Mesothelial cell of epicardium (in vitro differentiated cells): ENCODE measurements at regions not wholly inside any gene's neighbourhood (a gene's known extent, or its start where the extent isn't known, plus 50 kb on each side); places are given as distances from the start of the nearest gene placed in this dataset.

Experiments used
- DNase-seq, 2 experiments: peaks; one replicate each; pipeline ENCODE4 v3.0.0; 2021; ENCODE audit warnings: low spot score in 2 of 2; ENCODE audit not compliant: unreplicated experiment in 2 of 2
- H3K27ac Mint-ChIP-seq: 2 replicates; pipeline ENCODE4 v1.8.0; 2021; ENCODE audit warnings: mixed read lengths
- H3K27me3 Mint-ChIP-seq: 2 replicates; pipeline ENCODE4 v1.8.0; 2021; ENCODE audit warnings: low read depth, mixed read lengths
- H3K36me3 Mint-ChIP-seq: 2 replicates; pipeline ENCODE4 v1.8.0; 2021; ENCODE audit warnings: mixed read lengths
- H3K4me1 Mint-ChIP-seq: 2 replicates; pipeline ENCODE4 v1.8.0; 2021; ENCODE audit warnings: mixed read lengths
- H3K4me3 Mint-ChIP-seq: 2 replicates; pipeline ENCODE4 v1.8.0; 2021; ENCODE audit warnings: mild to moderate bottlenecking, moderate library complexity, mixed read lengths
- H3K9me3 Mint-ChIP-seq: 2 replicates; pipeline ENCODE4 v1.8.0; 2021; ENCODE audit warnings: mixed read lengths
- TF ChIP-seq, protein P1 (sequence below): fragments of 200-600 bp; sonication (generic); IDR thresholded peaks from one replicate; pipeline ENCODE4 v1.5.0; 2021; ENCODE audit warnings: antibody characterized with exemption; ENCODE audit not compliant: unreplicated experiment

DNA sequence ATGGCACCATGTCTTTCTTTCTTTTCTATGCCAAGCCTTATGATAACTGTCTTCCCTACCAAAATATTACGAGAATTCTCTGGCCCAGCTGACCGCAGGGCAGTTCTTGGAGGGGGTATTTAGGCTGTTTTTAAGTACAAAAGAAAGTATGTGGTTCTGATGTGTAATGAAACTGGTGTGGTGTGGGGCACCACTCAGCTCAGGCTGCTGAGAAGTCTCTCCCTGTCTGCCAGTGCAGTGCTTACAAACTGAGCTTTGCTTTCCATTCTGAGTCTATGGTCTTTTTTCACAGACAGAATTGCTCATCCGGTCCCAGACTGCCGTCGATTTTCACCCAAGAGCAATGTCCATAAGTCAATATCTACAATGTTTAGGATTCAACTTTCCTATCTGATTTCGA lies 847.6 kb downstream of the NTRK3 start:
- TF ChIP-seq, protein P1, sequence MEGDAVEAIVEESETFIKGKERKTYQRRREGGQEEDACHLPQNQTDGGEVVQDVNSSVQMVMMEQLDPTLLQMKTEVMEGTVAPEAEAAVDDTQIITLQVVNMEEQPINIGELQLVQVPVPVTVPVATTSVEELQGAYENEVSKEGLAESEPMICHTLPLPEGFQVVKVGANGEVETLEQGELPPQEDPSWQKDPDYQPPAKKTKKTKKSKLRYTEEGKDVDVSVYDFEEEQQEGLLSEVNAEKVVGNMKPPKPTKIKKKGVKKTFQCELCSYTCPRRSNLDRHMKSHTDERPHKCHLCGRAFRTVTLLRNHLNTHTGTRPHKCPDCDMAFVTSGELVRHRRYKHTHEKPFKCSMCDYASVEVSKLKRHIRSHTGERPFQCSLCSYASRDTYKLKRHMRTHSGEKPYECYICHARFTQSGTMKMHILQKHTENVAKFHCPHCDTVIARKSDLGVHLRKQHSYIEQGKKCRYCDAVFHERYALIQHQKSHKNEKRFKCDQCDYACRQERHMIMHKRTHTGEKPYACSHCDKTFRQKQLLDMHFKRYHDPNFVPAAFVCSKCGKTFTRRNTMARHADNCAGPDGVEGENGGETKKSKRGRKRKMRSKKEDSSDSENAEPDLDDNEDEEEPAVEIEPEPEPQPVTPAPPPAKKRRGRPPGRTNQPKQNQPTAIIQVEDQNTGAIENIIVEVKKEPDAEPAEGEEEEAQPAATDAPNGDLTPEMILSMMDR: no peak
- no peak overlapping the region for H3K4me3 Mint-ChIP-seq
- H3K27me3 Mint-ChIP-seq: peaks cover 24% of the 10 kb centered on the region
- DNase-seq: no peak
- H3K4me1 Mint-ChIP-seq: no peaks in the 10 kb centered on the region
- no peaks in the 10 kb centered on the region for H3K9me3 Mint-ChIP-seq
- H3K36me3 Mint-ChIP-seq: no peaks in the 10 kb centered on the region
- no peak overlapping the region for H3K27ac Mint-ChIP-seq

DNA sequence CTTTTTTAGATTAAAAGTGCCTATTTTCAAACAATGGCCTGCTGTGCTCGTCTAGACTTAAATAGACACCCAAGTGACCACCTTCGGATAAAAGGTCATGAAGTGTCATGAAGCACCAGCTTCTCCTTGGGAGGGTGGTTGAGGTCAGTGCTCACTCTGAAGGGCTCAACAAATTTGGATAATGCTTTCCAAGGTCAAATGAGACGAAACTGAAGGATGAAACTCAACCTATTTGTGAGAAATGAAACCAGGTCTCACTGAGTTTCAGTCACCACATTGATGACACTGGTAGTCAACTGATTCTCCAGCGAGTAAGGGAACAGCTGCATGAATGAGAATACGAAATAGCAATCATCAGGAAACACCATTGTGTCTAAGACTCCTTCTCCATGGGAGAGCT lies 852.6 kb downstream of the NTRK3 start:
- Mint-ChIP-seq H3K4me3 (no peak overlapping the region), H3K4me1 (no peaks in the 10 kb centered on the region), H3K36me3 (no peaks in the 10 kb centered on the region), H3K27ac (no peak overlapping the region), H3K9me3 (no peaks in the 10 kb centered on the region), H3K27me3 (peaks cover 22% of the 10 kb centered on the region)
- TF ChIP-seq, protein P1: no peak
- DNase-seq: no peak

DNA sequence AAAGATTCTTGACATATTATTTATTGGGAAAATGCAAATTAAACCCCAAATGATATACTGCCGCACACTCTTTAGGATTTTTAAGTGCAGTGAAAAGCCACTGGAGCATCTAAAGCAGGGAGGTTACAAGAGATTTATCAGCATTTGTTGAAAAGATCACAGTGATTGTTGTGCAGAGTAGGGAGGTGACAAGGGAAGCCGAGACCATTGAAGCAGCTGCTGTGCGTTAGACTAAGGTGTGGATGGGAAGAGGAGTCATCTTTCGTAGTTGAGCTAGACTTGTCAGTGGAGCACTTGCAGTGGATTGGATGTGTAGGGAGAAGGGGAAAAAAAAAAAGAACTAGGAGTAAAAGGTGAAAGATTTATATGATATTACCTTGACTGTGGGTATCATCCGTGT lies 854.6 kb downstream of the NTRK3 start:
- H3K36me3 Mint-ChIP-seq: no peaks in the 10 kb centered on the region
- H3K27ac Mint-ChIP-seq: no peak overlapping the region

DNA sequence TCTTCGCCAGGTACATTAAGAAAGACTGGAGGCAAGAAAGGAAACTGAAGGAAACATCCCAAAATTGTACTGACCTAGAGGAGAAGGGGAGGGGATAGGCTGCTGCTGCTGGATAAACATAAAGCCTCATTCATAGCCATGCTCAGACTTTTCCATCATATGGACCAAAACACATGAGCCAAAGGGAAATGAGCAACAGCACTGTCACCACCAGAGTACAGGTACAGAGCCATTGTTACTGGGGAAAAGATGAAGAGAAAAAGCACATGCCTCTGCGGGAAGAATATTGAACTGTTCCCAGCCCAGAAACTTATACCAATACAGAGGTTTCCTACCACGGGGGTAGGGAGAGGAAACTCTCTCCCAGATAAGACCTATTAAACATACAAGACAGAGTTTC lies 861.9 kb downstream of the NTRK3 start:
- peaks cover 5% of the 10 kb centered on the region for H3K27me3 Mint-ChIP-seq
- H3K4me3 Mint-ChIP-seq: no peak overlapping the region
- H3K27ac Mint-ChIP-seq: no peak overlapping the region
- TF ChIP-seq, protein P1: no peak
- peaks cover 27% of the 10 kb centered on the region for H3K9me3 Mint-ChIP-seq
- no peaks in the 10 kb centered on the region for H3K4me1 Mint-ChIP-seq
- no peak for DNase-seq
- H3K36me3 Mint-ChIP-seq: peaks cover 2% of the 10 kb centered on the region

More for the DNA sequence above, 854.6 kb downstream of the NTRK3 start:
- no peaks in the 10 kb centered on the region for H3K4me1 Mint-ChIP-seq
- TF ChIP-seq, protein P1: no peak
- no peak for DNase-seq
- no peak overlapping the region for H3K4me3 Mint-ChIP-seq
- peaks cover 22% of the 10 kb centered on the region for H3K27me3 Mint-ChIP-seq
- peaks cover 2% of the 10 kb centered on the region for H3K9me3 Mint-ChIP-seq

DNA sequence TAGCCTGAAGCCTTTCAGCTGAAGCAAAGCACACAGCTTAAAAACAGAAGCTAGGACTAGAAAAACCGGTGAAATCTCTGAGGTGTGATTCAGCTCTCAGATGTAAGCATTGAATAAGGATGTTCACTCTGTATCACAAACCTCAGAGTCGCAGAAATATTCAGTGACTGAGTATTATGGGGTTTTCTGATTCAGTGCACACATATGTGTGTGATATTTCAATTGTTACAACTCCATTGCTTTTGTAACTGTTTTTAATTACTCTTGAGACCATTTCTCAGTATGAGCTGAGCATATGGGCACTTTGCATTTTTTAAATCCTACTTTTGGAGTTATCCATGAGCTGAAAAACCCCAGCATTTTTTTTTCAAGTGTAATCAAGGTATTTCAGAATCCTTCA lies 868.8 kb downstream of the NTRK3 start:
- no peak overlapping the region for H3K27ac Mint-ChIP-seq
- no peak overlapping the region for H3K4me3 Mint-ChIP-seq
- TF ChIP-seq, protein P1: no peak
- DNase-seq: no peak
- no peaks in the 10 kb centered on the region for H3K4me1 Mint-ChIP-seq
- H3K9me3 Mint-ChIP-seq: peaks cover 5% of the 10 kb centered on the region
- H3K27me3 Mint-ChIP-seq: peaks cover 5% of the 10 kb centered on the region
- no peaks in the 10 kb centered on the region for H3K36me3 Mint-ChIP-seq

DNA sequence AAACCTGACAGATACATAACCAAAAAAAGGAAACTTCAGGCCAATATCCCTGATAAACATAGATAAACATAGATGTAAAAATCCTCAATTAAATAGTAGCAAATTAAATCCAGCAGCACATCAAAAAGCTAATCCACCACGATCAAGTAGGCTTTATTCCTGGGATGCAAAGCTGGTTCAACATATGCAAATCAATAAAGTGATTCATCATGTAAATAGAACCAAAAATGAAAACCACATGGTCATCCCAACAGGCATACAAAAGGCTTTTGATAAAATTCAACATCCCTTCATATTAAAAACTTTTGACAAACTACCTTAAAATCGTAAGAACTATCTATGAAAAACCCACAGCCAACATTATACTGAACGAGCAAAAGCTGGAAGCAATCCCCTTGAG lies 882.2 kb downstream of the NTRK3 start:
- peaks cover 56% of the 10 kb centered on the region for H3K9me3 Mint-ChIP-seq
- H3K27ac Mint-ChIP-seq: no peak overlapping the region
- H3K36me3 Mint-ChIP-seq: no peaks in the 10 kb centered on the region
- H3K4me3 Mint-ChIP-seq: no peak overlapping the region
- H3K27me3 Mint-ChIP-seq: no peaks in the 10 kb centered on the region
- TF ChIP-seq, protein P1: no peak
- no peak for DNase-seq
- no peaks in the 10 kb centered on the region for H3K4me1 Mint-ChIP-seq
